ENCODE measurements at regions not wholly inside any gene's neighbourhood (a gene's known extent, or its start where the extent isn't known, plus 50 kb on each side); places are given as distances from the start of the nearest gene placed in this dataset.

DNA sequence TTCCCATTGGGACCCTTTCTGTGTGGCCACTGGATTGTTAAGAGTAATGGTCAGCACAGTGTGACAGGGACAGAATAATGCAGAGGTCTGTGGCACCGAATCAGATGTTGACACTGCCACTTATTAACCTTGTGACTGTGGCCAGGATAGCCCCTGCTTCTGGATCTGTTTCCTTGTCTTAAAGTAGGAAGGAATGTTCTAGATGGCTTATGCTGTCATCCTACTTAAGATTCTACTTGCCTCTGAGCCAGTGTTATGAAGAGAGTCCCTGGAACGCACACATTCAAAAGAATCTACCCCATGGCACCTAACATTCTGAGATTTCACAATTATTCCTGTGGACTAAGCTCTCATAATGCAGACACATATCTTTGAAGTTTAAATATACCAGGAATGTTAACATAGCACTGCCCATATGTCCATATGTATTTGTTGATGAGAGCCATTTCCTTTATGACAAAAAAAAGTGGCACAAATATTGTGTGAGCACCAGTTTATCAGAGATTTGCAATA is 612.7 kb downstream of the TLR4 start:
- DNase-seq = no peak

DNA sequence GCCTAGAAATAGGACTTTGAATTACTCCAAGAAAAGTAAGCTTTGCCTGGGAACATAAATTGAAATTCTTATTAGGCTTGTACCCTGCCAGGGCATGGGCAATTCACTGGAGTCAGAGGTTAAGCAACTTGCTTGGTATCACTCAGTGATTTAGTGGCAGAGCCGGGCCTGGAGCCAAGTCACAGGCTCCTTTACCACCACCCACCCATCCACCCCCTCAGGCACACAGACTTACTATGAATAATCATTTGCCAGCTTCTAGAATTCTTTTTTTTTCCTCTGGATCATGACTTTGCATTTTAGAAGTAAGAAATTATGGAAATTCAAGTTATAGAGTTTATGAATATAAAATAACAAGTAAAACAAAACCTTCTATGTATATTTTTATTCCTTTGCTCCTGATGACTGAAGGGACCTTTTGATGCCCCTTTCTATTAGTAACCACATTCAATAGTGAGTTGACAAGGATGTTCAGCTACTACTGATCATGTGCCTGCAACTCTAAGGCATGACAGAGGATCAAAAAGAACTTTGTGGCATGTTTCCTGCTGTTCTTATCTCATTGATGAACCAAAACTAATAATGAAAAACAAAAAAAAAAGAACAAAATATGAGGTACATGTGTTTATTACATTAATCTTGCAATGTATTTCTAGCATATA is 614.7 kb downstream of the TLR4 start:
- Histone ChIP-seq H3K27ac (no peak overlapping the region), H3K9me3 (no peaks in the 10 kb centered on the region), H3K4me1 (no peaks in the 10 kb centered on the region), H3K4me3 (no peak overlapping the region), H3K27me3 (no peaks in the 10 kb centered on the region), H3K36me3 (no peaks in the 10 kb centered on the region)
- TF ChIP-seq POLR2AphosphoS5 (IDR thresholded peaks at IDR 0.05) (no peak), POLR2A (IDR thresholded peaks at IDR 0.05) (no peak), EP300 (IDR thresholded peaks at IDR 0.05) (no peak)
- TF ChIP-seq, protein P1, sequence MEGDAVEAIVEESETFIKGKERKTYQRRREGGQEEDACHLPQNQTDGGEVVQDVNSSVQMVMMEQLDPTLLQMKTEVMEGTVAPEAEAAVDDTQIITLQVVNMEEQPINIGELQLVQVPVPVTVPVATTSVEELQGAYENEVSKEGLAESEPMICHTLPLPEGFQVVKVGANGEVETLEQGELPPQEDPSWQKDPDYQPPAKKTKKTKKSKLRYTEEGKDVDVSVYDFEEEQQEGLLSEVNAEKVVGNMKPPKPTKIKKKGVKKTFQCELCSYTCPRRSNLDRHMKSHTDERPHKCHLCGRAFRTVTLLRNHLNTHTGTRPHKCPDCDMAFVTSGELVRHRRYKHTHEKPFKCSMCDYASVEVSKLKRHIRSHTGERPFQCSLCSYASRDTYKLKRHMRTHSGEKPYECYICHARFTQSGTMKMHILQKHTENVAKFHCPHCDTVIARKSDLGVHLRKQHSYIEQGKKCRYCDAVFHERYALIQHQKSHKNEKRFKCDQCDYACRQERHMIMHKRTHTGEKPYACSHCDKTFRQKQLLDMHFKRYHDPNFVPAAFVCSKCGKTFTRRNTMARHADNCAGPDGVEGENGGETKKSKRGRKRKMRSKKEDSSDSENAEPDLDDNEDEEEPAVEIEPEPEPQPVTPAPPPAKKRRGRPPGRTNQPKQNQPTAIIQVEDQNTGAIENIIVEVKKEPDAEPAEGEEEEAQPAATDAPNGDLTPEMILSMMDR (IDR thresholded peaks at IDR 0.05) = no peak
- DNase-seq = no peak
- intact Hi-C loops (cut with DNase I) = no loop called here
- WGBS, 2 donors = 21 to 63% methylated on average over 1 of the region's 1 CpG

More for the DNA sequence above, 612.7 kb downstream of the TLR4 start:
- WGBS, 2 donors = 72 to 84% methylated on average over 2 of the region's 2 CpGs
- intact Hi-C loops (cut with DNase I) = no loop called here
- no peaks in the 10 kb centered on the region for H3K27me3 ChIP-seq
- H3K4me3 ChIP-seq = no peak overlapping the region
- no peaks in the 10 kb centered on the region for H3K36me3 ChIP-seq
- H3K9me3 ChIP-seq = no peaks in the 10 kb centered on the region
- H3K4me1 ChIP-seq = no peaks in the 10 kb centered on the region
- TF ChIP-seq POLR2AphosphoS5 (IDR thresholded peaks at IDR 0.05) = no peak
- TF ChIP-seq EP300 (IDR thresholded peaks at IDR 0.05) = no peak
- TF ChIP-seq POLR2A (IDR thresholded peaks at IDR 0.05) = no peak
- TF ChIP-seq, protein P1 (IDR thresholded peaks at IDR 0.05) = no peak
- H3K27ac ChIP-seq = no peak overlapping the region

DNA sequence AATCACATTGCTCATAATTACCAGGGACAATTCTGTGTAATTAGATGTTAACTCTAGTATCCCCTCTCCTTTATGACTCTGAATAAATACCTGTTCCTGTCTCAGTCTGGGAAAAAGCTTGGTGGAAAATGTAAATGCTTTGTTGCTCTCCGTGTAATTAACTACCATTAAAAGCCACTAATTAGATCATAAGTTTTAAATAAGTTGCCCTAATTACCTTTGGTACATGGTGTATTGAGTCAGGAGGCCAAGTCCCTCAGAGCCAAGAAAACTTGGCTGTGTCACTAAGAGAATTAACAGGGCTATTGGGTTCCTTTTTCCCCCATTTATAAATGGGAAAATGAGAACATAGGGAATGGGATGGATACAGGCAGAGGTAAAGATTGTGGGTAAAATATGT is 617.6 kb downstream of the TLR4 start:
- Histone ChIP-seq H3K27ac (no peak overlapping the region), H3K36me3 (no peaks in the 10 kb centered on the region), H3K4me1 (no peaks in the 10 kb centered on the region), H3K9me3 (no peaks in the 10 kb centered on the region), H3K27me3 (no peaks in the 10 kb centered on the region), H3K4me3 (no peak overlapping the region)
- intact Hi-C loops (cut with DNase I) = no loop called here
- TF ChIP-seq POLR2AphosphoS5 (IDR thresholded peaks at IDR 0.05) = no peak
- TF ChIP-seq, protein P1 (IDR thresholded peaks at IDR 0.05) = no peak
- no peak for TF ChIP-seq EP300 (IDR thresholded peaks at IDR 0.05)
- TF ChIP-seq POLR2A (IDR thresholded peaks at IDR 0.05) = no peak
- 50 to 67% methylated on average over 1 of the region's 1 CpG for WGBS, 2 donors
- DNase-seq = no peak

DNA sequence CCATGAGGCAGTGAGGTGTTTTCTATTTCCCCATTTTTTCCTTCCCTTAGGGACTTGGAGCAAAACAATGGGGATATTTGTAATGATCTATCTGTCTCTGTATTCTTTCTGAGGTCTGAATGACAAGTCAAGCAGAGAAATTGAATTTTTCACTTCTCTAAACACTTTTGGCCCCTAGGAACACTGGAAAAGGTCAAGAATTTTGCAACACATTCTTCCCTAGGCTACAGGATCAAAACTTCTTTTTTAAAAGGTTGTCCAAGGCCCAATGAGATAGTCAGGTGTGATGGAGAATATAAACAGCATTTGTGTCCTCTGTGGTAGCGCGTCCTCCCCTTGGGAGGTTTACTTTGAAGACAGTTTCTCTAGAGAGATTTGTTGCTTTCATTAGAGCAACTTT is 620.5 kb downstream of the TLR4 start:
- Histone ChIP-seq H3K27ac (no peak overlapping the region), H3K9me3 (no peaks in the 10 kb centered on the region), H3K36me3 (no peaks in the 10 kb centered on the region), H3K4me3 (no peak overlapping the region), H3K4me1 (no peaks in the 10 kb centered on the region), H3K27me3 (no peaks in the 10 kb centered on the region)
- WGBS, 2 donors = 84 to 93% methylated on average over 2 of the region's 2 CpGs
- no peak for DNase-seq
- no peak for TF ChIP-seq POLR2A (IDR thresholded peaks at IDR 0.05)
- TF ChIP-seq, protein P1 (IDR thresholded peaks at IDR 0.05) = no peak
- no peak for TF ChIP-seq EP300 (IDR thresholded peaks at IDR 0.05)
- TF ChIP-seq POLR2AphosphoS5 (IDR thresholded peaks at IDR 0.05) = no peak
- intact Hi-C loops (cut with DNase I) = no loop called here

DNA sequence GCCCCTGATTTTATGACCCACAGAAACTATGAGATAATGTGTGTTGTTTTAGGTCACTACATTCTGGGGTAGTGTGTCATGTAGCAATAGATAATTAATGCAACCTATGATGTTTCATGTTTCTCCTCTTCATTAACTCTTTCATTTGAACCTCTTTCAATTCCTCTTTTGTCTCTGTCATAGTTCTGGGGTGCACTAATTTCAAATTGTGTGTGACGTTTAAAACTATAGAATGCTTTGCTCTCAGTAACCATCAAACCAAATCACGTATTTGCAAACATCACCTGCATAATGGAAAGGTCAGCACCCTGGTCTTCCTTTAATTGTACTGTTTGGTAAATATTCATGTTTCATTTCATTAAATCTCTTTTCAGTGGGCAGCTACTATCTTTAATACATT is 621.6 kb downstream of the TLR4 start:
- Histone ChIP-seq H3K27me3 (no peaks in the 10 kb centered on the region), H3K36me3 (no peaks in the 10 kb centered on the region), H3K9me3 (no peaks in the 10 kb centered on the region), H3K4me1 (no peaks in the 10 kb centered on the region), H3K4me3 (no peak overlapping the region), H3K27ac (no peak overlapping the region)
- WGBS, 2 donors = 76 to 80% methylated on average over 2 of the region's 2 CpGs
- intact Hi-C loops (cut with DNase I) = no loop called here
- TF ChIP-seq, protein P1 (IDR thresholded peaks at IDR 0.05) = no peak
- TF ChIP-seq EP300 (IDR thresholded peaks at IDR 0.05) = no peak
- no peak for TF ChIP-seq POLR2AphosphoS5 (IDR thresholded peaks at IDR 0.05)
- no peak for TF ChIP-seq POLR2A (IDR thresholded peaks at IDR 0.05)
- no peak for DNase-seq
